DOHH2 (cell line): ENCODE measurements at regions not wholly inside any gene's neighbourhood (a gene's known extent, or its start where the extent isn't known, plus 50 kb on each side); places are given as distances from the start of the nearest gene placed in this dataset.

Source experiments
- H3F3A ChIP-seq: fragments of 200-600 bp; sonication (generic), shearing (Covaris generic); 2 replicates; pipeline ENCODE4 v1.6.0; 2016; ENCODE audit warnings: antibody characterized with exemption, mild to moderate bottlenecking; ENCODE audit not compliant: control insufficient read depth, insufficient read depth
- H3K27ac ChIP-seq: fragments of 200-600 bp; sonication (generic); 2 replicates; pipeline ENCODE4 v1.5.1; 2014; ENCODE audit warnings: low read depth, mild to moderate bottlenecking, low read length, moderate library complexity
- H3K27me3 ChIP-seq: fragments of 200-600 bp; sonication (generic); 2 replicates; pipeline ENCODE4 v1.6.1; 2014; ENCODE audit warnings: mild to moderate bottlenecking, low read length, mixed read lengths; ENCODE audit not compliant: control insufficient read depth
- H3K36me3 ChIP-seq: fragments of 200-600 bp; sonication (generic); 2 replicates; pipeline ENCODE4 v1.6.1; 2014; ENCODE audit warnings: mild to moderate bottlenecking, low read length, moderate library complexity, mixed read lengths; ENCODE audit not compliant: control insufficient read depth
- H3K4me1 ChIP-seq: fragments of 200-600 bp; sonication (generic); 2 replicates; pipeline ENCODE4 v1.6.1; 2014; ENCODE audit warnings: mild to moderate bottlenecking, low read length, mixed read lengths; ENCODE audit not compliant: control insufficient read depth
- H3K4me2 ChIP-seq: fragments of 200-600 bp; sonication (generic); 2 replicates; pipeline ENCODE4 v1.6.0; 2014; ENCODE audit warnings: mild to moderate bottlenecking, low read length, moderate library complexity
- H3K4me3 ChIP-seq: fragments of 200-600 bp; sonication (generic); 2 replicates; pipeline ENCODE4 v1.5.1; 2014; ENCODE audit warnings: mild to moderate bottlenecking, low read length, mixed read lengths
- H3K79me2 ChIP-seq: fragments of 200-600 bp; sonication (generic); 2 replicates; pipeline ENCODE4 v1.6.1; 2014; ENCODE audit warnings: mild to moderate bottlenecking, low read length, mixed read lengths; ENCODE audit not compliant: control insufficient read depth
- H3K9me2 ChIP-seq: fragments of 200-600 bp; sonication (generic); replicated peaks from 2 replicates; pipeline ENCODE4 v1.6.1; 2014; ENCODE audit warnings: mild to moderate bottlenecking, low read length, mixed read lengths; ENCODE audit not compliant: control insufficient read depth
- H3K9me3 ChIP-seq: fragments of 200-600 bp; sonication (generic); 2 replicates; pipeline ENCODE4 v1.6.1; 2014; ENCODE audit warnings: antibody characterized with exemption, low read length, mixed read lengths; ENCODE audit not compliant: control insufficient read depth, insufficient read depth
- H4K20me1 ChIP-seq: fragments of 200-600 bp; sonication (generic); 2 replicates; pipeline ENCODE4 v1.6.0; 2014; ENCODE audit warnings: low read depth, mild to moderate bottlenecking, antibody characterized with exemption, low read length, moderate library complexity; ENCODE audit not compliant: control insufficient read depth, insufficient read depth
- EZH2phosphoT487 ChIP-seq: fragments of 200-600 bp; sonication (generic); IDR thresholded peaks from 2 replicates; pipeline ENCODE4 v1.6.1; 2017; ENCODE audit warnings: borderline replicate concordance, mild to moderate bottlenecking, antibody characterized with exemption, low read length, moderate library complexity, mixed read lengths
- TF ChIP-seq, protein P1 (sequence below): fragments of 200-600 bp; sonication (generic); IDR thresholded peaks from one replicate; pipeline ENCODE4 v1.5.1; 2014; ENCODE audit warnings: antibody characterized with exemption, mild to moderate bottlenecking, low read depth, low read length; ENCODE audit not compliant: poor library complexity, severe bottlenecking

GRCh38 chr12:125470838-125471783 is 405.9 kb downstream of the AACS start:
- Histone ChIP-seq H3K4me3 (no peak overlapping the region), H3K9me2 (no peaks in the 10 kb centered on the region), H3K36me3 (no peaks in the 10 kb centered on the region), H3K79me2 (no peaks in the 10 kb centered on the region), H3K4me1 (no peaks in the 10 kb centered on the region), H3K27ac (no peak overlapping the region), H3F3A (no peaks in the 10 kb centered on the region), H3K9me3 (no peaks in the 10 kb centered on the region), H3K4me2 (no peak overlapping the region), H4K20me1 (no peaks in the 10 kb centered on the region), H3K27me3 (no peaks in the 10 kb centered on the region)
- no peak for TF ChIP-seq EZH2phosphoT487
- TF ChIP-seq, protein P1, sequence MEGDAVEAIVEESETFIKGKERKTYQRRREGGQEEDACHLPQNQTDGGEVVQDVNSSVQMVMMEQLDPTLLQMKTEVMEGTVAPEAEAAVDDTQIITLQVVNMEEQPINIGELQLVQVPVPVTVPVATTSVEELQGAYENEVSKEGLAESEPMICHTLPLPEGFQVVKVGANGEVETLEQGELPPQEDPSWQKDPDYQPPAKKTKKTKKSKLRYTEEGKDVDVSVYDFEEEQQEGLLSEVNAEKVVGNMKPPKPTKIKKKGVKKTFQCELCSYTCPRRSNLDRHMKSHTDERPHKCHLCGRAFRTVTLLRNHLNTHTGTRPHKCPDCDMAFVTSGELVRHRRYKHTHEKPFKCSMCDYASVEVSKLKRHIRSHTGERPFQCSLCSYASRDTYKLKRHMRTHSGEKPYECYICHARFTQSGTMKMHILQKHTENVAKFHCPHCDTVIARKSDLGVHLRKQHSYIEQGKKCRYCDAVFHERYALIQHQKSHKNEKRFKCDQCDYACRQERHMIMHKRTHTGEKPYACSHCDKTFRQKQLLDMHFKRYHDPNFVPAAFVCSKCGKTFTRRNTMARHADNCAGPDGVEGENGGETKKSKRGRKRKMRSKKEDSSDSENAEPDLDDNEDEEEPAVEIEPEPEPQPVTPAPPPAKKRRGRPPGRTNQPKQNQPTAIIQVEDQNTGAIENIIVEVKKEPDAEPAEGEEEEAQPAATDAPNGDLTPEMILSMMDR: no peak

DNA sequence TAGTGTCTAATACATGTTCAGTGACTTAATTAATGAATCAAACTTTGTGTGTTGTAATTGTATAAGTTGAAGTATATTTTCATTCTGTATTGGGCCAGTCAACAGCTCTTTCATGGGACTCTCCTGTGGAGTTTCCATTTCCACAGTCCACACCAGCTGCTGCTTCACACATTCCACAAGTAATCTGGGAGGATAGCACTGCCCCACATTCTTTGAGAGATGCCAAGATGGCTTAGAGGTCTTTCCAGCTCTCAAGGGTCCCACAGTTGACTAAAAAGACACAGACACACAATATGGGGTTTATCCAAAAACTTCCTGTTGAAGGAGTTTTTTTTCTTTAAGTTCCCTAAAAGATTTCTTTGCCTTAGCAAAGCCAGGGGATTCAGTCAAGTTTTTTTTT is 408.3 kb downstream of the AACS start:
- H3K79me2 ChIP-seq: no peaks in the 10 kb centered on the region
- H4K20me1 ChIP-seq: no peaks in the 10 kb centered on the region
- TF ChIP-seq, protein P1: no peak
- no peak for TF ChIP-seq EZH2phosphoT487
- no peaks in the 10 kb centered on the region for H3K9me3 ChIP-seq
- H3K4me1 ChIP-seq: no peaks in the 10 kb centered on the region
- H3K9me2 ChIP-seq: no peaks in the 10 kb centered on the region
- no peak overlapping the region for H3K4me2 ChIP-seq
- no peak overlapping the region for H3K27ac ChIP-seq
- no peaks in the 10 kb centered on the region for H3K36me3 ChIP-seq
- H3F3A ChIP-seq: no peaks in the 10 kb centered on the region
- H3K27me3 ChIP-seq: no peaks in the 10 kb centered on the region
- no peak overlapping the region for H3K4me3 ChIP-seq

DNA sequence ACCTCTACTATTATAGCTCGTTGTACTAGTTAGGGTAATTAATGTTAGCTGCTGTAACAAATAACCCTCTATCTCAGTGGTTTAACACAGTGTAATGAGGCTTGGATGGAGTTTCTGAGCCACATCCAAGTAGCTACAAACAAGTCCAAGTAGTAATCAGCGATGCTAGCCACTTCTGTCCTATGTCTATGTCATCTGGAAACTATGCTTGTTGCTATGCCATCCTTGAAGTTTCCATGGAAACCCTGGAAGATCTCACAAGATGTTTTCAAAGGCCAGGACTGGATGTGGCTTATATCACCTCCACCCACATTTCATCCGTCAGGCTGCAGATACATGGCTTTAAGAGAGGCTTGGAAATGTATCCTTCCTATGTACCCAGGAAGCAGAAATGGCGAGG is 422.1 kb downstream of the AACS start:
- Histone ChIP-seq H3K9me3 (peaks cover 7% of the 10 kb centered on the region; the same call in 1 of the 2 replicates), H3K36me3 (no peaks in the 10 kb centered on the region)
- TF ChIP-seq, protein P1: no peak
- TF ChIP-seq EZH2phosphoT487: no peak

More for the DNA sequence above, 422.1 kb downstream of the AACS start:
- no peaks in the 10 kb centered on the region for H4K20me1 ChIP-seq
- H3K4me3 ChIP-seq: no peak overlapping the region
- no peak overlapping the region for H3K4me2 ChIP-seq
- no peaks in the 10 kb centered on the region for H3K27me3 ChIP-seq
- no peak overlapping the region for H3K27ac ChIP-seq
- H3K79me2 ChIP-seq: no peaks in the 10 kb centered on the region
- H3F3A ChIP-seq: no peaks in the 10 kb centered on the region
- H3K9me2 ChIP-seq: no peaks in the 10 kb centered on the region
- H3K4me1 ChIP-seq: peaks cover 12% of the 10 kb centered on the region
